DMS153 treated with DMSO at 0.1 percent for 48 hours (cell line): ENCODE measurements at regions not wholly inside any gene's neighbourhood (a gene's known extent, or its start where the extent isn't known, plus 50 kb on each side); places are given as distances from the start of the nearest gene placed in this dataset.
"Not testable (repeated sequence)": the region's sequence is repeated elsewhere in the genome, so short reads cannot be mapped to it uniquely, and the experiment has no call there.

Experiments
- DNase-seq: peaks from one replicate; lab custom pipeline; 2025; ENCODE audit not compliant: unreplicated experiment; lab: John Stamatoyannopoulos, UW

DNA sequence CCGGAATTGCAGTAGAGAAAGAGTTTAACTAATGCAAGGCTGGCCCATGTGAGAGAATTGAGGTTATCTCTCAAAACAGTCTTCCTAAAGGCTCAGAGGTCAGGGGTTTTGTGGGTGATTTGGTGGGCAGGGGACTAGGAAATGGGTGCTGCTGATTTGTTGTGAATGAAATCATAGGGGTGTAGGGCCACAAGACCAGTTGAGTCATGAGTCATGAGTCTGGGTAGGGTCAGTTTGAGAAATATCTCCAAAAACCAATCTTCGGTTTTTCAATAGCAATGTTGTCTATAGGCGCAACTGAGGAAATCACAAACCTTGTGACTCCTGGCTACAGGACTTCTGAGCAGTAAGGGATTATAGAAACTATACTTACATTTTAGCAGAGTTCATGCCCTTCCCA lies 460.0 kb upstream of the NRP1 start:
- no peak for DNase-seq

DNA sequence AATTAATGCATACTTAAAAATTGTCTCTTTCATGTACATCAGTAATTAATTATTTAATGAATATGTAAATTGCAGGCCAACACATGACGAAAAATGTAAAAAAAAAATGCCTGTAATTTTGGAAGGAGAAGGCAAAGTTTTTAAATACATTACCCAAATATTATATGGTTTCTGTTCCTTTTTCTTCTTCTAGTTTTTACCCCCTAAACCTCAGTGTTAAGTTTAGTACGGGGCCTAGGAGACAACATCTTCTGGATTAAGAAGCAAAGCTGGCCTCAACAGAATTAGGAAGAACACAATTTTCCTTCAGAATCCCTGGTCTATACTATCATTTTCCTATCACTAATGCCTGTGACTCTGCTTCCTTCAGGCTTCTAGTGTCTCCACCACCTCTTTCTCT lies 459.3 kb upstream of the NRP1 start:
- no peak for DNase-seq

DNA sequence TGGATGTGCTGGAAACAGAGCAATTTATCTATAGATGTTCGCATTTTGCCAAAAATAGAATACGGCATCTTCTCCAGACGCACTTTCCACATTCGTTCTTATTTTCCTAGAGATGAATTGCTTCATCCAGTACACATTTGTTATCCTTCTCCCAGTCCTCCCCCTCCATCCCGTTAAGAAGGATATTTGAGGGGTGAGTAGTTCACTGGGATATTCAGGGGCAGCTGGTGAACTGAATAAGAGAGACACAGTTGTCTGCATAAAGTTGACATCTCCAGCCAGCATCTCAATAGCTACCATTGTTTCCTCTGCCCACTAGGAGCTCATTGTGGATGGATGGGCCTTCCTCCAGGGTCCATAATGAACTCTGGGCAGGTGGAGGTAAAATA lies 456.8 kb upstream of the NRP1 start:
- no peak for DNase-seq

DNA sequence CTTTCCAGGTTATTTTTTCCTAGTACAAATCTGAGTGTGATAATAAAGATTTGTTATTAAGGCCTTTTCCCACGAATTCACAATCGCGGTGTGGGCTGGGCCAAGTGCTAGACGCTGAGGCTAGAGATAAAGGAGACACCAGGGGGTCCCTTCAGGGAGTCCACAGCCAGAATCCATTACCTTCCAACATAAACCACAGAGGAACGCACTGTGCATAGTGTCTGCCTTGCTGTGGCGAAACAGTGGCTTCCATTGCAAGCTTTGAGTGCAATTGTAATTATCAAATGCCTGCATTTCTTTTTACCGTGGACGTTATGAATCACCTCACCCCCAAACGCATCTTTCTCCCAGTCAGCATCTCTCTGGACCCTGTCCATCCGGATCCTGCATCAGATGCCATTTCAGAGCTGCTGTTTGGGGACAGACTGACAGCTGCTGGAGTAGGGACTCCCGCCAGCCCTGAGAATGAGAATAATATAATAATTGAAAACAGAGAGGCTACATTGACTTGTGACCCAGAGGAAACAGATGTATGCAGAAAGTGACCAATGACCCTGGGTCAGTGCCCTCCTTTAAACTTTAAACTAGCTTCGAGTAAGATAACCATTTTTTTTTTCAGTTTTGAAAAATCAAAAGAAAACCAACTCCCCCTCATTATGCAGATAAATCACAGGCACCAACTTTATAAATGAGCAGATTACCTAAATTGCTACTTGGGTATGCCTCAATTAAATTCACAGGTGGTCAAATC lies 456.2 kb upstream of the NRP1 start:
- no peak for DNase-seq

DNA sequence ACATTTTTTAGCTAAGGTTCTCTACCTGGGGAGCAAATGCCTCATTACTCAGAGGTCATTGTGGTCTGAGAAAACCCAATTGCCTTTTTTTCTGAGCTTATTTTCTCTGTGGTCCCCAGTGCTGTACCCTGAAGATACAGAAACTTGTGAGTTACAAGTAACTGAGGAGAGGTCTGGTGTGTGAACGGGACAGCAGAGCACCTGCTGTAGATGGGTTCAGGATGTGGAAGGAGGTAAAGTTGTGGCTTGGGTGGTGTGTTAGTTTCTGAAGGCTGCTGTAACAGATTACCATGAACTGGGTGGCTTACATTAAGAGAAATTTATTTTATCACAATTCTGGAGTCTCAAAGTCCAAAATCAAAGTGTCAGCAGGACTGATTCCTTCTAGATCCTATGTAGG lies 449.1 kb upstream of the NRP1 start:
- no peak for DNase-seq

DNA sequence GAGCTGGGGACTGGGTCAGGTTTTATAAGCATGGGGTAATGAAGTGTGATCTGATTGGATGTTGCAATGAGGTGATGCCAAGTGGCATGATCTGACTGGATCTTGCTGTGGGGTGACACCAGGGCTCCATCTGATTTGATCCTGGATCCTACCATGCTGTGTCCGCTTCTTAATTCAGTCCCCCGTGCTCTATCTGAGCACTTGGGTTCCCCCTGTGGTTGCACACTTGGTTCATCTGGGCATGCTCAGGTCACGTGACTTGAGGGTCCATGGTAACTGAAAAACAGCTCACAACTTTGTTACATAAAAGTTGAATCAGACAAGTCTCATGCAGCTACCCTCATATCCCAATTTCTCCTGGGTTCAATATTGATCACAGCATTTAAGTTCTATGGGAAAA lies 448.6 kb upstream of the NRP1 start:
- no peak for DNase-seq

DNA sequence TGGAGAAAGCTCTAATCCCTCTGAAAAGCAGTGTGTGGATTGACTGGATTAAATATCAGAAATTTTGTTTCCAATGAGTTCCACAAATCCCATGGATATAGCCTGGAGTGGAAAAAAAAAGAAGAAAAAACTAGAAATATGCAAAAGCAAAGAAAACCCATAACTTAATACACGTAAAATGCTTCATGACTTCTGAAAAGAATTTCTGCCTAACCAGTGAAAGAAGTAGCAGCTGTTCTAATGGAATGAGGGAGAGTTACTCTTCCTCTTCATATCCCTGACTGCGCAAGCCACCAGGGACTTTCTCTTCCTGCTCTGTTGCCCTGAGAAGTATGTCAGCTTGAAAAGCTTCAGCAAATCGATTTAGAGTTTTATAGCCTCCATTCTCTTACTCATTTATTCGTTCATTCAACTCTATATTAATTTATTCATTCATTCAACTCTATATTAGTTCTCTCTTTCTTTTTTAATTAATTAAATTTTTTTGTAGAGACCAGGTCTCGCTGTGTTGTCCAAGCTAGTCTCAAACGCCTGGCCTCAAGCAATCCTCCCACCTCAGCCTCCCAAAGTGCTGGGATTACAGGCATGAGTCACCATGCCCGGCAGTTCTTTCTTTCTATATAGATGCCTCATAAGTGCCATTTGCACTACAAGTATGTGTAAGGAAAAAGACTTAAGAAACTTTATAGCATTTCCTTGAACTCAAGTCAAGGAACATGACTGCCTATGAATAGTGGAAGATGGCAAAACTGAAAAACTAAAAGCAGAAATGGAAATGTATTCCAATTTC lies 447.3 kb upstream of the NRP1 start:
- no peak for DNase-seq

DNA sequence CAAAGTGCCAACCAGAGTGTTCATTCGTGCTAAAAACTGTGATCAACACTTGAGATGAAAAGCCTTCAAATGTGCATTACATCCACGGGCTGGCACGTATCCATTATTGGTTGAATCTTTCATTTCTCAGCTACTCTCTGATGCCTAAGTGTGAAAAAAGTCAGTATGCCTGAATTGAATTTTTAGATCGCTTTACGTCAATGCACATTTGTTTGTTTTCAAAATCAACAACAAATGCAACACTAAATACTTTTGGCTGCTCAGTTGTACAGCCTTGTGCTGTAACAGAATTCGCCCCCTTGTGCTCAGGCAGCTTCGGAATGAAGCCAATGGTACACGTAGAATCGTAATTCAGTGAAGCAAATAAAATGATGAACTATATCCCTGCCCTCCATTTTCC lies 446.5 kb upstream of the NRP1 start:
- no peak for DNase-seq

DNA sequence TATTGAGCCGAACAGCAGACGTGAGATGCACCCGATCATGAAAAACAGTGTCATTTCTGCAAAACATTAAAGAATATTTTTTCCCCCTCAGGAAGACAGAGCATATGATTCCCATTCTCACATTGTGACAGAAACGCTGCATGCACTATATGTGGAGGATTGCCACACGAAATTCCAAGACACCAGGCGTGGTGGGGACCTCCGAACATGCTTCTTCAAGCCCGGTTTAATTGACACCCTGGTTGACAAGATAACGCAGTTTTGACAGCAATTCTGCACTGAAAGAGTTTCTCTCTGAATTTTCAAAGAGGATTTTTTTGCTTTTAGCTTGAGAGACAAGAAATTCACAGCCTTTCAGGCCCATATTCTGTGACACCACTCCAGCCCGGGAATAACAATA lies 442.8 kb upstream of the NRP1 start:
- no peak for DNase-seq

DNA sequence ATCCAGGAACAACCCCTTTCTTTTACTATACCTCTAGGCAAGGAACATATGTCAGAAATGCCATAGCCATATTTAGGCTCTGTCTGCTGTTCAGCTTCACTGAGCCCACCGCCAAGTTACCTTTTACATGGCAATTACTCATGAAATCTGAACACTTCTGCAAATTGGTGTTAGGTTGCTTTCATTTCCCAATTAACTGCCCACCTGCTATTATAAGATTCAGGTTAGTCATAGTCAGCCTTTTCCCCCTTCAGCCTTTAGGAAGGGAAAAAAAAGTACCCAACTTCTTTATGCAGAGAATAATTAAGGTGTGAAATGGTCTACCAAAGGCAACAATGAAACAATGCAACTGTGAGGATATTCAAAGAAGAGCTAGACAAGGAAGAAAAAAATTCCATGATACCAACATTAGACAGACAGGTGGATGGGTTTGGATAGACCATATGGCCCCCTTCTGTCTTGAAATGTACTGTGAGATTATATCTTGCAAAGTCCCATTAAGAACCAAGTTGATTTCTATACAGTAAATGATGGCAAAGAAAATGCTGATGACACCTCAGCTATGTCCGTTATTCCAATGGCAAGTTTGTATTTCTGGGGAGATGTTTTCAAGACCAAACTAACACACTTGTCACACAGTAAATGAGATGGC lies 442.1 kb upstream of the NRP1 start:
- DNase-seq: no peak

DNA sequence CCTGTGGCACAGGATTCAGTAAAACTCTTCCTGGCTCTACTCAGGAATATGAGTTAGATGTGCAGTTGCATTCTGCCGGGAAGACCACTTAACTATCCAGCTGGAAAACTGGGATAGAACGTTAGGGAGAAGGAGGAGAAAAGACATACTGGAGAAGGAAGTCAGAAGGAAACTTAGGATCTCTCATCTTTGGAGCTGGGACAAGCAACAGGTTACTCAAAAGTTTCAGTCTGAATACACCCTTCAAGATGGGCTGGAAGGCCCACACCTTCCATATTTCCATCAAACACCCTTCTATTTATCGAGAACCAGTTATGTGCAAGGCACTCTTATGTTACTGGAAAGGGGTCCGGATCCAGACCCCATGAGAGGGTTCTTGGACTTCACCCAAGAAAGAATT lies 440.4 kb upstream of the NRP1 start:
- no peak for DNase-seq

DNA sequence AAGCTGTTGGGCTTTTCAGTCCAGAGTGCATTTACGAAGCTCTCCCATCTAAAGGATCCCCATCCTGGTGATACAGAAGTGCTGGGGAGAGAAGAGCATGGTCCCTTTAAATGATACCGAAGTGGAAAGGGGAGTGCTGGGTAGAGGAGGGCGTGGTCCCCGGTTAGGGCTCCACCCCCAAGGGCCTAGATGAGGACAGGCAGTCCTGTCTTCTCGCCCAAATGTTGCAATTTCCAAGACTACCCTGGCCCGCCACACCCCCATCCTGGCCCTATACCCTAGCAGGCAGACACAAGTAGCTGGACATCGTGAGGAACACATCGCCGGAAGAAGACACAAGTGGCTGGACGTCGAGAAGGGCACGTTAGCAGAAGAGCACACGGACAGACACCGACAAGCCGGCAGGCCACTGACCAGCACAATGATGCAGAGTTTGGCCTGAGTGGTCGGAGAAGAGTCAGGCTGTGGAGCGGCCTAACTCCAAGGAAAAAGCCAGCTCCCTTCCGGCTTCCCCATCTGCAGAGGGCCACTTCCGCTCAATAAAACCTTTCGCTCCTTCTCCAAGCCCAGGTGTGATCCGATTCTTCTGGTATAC lies 439.5 kb upstream of the NRP1 start:
- no peak for DNase-seq

DNA sequence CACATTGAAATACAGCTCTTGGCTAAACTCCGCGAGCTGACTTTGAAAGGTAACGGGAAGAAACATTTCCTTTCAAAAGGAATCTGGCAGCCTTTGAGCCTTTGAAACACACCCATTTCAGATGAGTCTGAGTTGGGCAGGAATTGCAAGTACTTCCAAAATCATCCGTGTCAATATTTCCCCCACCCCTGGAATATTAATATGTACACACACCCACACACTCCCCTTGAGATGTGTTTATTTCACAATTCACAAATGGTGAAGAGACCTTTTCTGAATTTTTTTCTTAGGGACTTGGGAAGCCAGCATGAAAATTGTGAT lies 438.7 kb upstream of the NRP1 start:
- DNase-seq: no peak

DNA sequence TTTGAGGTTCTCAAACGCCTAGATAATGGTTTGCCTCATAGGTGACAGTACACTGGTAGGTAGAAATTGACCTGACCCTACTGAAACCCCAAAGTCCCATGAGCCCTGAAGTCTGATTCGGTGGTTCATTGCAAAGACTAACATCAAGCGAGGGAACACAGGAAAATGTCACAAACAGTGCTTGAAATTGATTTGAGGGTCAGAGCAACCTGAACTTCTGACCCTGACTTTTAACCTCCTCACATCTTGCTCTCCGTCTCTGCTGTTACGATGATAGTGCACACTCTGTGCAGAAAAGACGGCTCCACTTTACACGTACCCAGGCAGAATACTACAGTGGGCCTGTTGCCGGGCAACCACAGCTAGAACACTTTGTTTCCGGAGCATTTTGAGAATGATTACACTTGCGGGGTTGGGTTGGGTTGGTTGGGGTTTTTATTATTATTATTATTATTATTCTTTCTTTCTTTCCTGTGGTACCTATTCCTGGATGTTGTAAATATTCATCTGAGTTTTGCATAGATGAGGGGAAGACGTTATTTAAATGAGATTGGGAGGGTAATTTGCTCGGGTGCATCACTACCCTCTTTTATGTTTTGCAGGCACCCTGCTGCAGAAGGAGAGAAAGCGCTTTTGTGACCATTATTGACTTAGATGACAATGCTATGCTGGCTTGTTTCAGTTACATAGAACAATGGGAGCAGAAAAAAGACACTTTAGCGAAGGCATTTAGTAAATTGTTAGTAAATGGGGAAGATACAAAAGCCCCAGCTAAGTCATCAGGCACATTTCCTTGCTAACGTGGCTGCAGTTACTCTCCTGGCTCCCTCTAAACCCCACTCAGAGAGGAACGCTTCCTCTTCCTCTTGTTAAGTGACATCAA lies 438.1 kb upstream of the NRP1 start:
- DNase-seq: no peak

DNA sequence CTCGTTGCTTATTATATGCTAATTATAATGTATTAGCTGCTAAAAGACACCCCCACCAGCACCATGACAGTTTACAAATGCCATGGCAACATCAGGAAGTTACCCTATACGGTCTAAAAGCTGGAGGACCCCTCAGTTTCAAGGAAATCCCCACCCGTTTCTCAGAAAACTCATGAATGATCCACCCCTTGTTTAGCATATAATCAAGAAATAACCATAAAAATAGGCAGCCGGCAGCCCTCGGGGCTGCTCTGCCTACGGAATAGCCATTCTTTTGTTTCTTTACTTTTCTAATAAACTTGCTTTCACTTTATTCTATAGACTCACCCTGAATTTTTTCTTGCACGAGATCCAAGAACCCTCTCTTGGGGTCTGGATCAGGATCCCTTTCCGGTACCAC lies 437.4 kb upstream of the NRP1 start:
- not testable (repeated sequence) for DNase-seq

DNA sequence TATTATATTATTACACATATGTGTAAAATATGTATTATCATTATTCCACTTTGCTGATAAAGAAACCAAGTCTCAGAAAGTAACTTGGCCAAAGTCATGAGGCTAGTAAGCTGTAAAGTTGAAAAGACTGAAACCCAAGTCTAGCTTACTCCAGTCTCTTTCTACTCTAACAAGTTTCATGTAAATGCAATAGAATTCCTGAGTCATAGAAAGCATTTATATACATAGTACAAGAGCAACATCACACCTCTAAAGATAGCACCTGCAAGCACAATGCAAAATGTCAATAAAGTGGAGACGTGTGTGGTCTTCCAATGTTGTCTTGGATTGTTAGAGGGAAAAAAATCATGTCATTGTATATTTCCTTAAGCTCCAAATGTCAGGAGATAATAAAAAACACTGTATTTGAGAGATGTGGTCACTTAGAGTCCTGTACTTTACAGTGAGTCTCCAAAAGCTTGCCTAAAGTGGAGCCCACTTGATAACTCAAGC lies 430.3 kb upstream of the NRP1 start:
- DNase-seq: no peak

DNA sequence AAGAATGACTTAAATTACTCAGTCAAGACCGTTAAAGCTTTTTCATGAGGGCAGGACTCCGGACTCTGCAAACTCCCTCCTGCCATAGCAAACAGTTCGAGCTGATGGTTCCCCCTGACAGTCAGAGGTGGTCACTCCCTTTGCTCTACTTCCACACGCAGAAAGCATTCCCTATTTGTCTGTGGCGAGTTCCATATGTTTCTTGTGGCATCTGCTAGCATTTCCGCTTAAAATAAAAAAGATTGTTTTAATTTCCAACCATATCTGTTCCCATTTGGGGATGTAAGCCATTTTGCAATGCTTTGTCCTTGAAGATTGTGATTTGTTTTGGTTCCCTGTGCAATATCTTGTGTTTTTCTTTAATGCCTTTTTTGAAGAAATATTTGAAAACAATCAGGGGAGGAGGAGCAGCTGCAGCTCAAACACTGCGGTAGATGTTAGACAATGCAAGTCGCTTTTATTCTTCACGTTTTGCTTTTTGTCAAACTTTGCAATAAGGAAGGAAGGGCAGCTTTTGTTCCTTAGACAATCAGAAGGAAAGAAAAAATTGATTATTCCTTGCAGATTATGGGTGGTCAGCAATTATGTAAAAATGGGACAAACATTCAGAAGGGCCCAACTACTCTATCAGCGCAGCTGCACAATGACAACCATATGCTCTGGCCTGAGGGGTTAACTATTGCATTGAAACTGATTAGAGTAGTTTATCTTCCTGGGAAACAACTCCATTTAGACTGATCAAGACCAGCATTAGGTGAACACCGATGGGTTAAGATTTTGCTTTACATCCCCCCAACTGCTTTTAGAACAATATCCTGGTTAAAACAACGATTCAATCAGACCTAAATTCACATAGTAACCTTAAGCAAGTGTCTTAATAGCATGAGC lies 425.8 kb upstream of the NRP1 start:
- DNase-seq: no peak

DNA sequence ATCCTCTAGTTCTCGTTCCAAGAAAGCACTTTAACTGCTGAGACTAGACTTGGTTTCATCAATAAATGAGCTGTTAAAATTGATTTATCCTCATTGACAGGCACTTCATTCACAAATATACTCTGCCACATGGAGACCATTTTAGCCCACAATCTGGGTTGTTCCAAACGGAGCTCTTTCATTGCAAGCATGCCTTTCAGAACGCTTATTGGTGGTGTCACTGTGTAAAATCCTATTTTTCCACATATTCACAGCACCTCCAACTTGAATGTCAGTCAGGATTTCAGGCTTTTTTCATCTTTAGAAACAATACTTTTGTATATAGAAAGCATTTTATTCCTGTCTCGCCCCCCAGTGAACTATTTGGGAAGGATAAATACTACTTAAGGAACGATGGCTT lies 424.7 kb upstream of the NRP1 start:
- no peak for DNase-seq

DNA sequence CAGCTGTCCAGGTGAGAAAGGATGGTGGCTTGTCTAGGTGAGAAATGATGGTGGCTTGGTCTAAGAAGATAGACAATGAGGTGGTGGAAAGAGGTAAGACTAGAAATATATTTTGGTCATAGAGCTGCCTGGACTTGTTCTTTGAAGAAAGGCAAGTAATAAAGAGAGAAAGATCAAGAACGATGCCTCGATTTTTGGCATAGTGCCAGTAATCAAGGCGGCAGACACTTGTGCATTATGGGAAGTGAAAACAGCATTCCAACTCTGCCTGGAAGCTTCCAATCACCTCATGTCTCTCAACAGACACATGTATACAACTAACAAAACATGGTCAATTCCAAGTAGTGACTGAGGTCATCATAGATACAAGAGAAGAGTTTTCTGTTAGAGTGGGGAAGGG lies 423.8 kb upstream of the NRP1 start:
- DNase-seq: no peak

DNA sequence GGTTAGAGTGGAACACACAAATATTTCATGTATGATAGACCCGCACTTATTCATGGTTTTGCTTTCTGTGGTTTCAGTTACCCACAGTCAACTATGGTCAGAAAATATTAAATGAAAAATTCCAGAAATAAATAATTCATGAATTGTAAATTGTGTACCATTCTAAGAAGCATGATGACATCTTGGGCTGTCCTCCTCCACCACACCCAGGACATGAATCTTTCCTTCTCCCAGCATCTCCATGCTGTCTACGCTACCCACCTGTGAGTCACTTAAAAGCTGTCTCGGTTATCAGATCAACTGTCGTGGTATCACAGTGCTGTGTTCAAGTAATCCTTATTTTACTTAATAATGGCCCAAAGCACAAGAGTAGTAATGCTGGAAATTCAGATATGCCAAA lies 419.6 kb upstream of the NRP1 start:
- no peak for DNase-seq
